ENCODE measurements at regions not wholly inside any gene's neighbourhood (a gene's known extent, or its start where the extent isn't known, plus 50 kb on each side); places are given as distances from the start of the nearest gene placed in this dataset.

- H3K9me3 Mint-ChIP-seq = no peaks in the 10 kb centered on the region
- ChIA-PET POLR2A (interaction anchor here (0.6 kb wide), 1 partner anchor 97 kb away, joined by 5 read pairs; no protein-coding TSS in a partner anchor), CTCF (no interaction called here)
- no peak for TF ChIP-seq ESRRA (CRISPR knock-in tag; IDR thresholded peaks at IDR 0.05; ENCODE audit: borderline replicate concordance)
- TF ChIP-seq EMX1 (CRISPR knock-in tag; IDR thresholded peaks at IDR 0.05) = no peak
- TF ChIP-seq, protein P1, sequence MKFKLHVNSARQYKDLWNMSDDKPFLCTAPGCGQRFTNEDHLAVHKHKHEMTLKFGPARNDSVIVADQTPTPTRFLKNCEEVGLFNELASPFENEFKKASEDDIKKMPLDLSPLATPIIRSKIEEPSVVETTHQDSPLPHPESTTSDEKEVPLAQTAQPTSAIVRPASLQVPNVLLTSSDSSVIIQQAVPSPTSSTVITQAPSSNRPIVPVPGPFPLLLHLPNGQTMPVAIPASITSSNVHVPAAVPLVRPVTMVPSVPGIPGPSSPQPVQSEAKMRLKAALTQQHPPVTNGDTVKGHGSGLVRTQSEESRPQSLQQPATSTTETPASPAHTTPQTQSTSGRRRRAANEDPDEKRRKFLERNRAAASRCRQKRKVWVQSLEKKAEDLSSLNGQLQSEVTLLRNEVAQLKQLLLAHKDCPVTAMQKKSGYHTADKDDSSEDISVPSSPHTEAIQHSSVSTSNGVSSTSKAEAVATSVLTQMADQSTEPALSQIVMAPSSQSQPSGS (CRISPR knock-in tag; IDR thresholded peaks at IDR 0.05; ENCODE audit: borderline replicate concordance, low read depth) = no peak
- no peak for TF ChIP-seq ERG (CRISPR knock-in tag; IDR thresholded peaks at IDR 0.05)
- no peak for TF ChIP-seq NFYB (CRISPR knock-in tag; conservative IDR thresholded peaks at IDR 0.05; ENCODE audit: low read depth)
- TF ChIP-seq GABPB1 (CRISPR knock-in tag; IDR thresholded peaks at IDR 0.05) = no peak
- no peak for TF ChIP-seq ETV6 (CRISPR knock-in tag; IDR thresholded peaks at IDR 0.05)
- no peak for TF ChIP-seq ZNF425 (CRISPR knock-in tag; conservative IDR thresholded peaks at IDR 0.05)
- TF ChIP-seq, protein P2, sequence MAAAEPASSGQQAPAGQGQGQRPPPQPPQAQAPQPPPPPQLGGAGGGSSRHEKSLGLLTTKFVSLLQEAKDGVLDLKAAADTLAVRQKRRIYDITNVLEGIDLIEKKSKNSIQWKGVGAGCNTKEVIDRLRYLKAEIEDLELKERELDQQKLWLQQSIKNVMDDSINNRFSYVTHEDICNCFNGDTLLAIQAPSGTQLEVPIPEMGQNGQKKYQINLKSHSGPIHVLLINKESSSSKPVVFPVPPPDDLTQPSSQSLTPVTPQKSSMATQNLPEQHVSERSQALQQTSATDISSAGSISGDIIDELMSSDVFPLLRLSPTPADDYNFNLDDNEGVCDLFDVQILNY (CRISPR knock-in tag; IDR thresholded peaks at IDR 0.05) = no peak
- no peak for TF ChIP-seq ZNF423 (CRISPR knock-in tag; IDR thresholded peaks at IDR 0.05)
- TF ChIP-seq ATF6 (CRISPR knock-in tag; IDR thresholded peaks at IDR 0.05) = no peak
- TF ChIP-seq, protein P3, sequence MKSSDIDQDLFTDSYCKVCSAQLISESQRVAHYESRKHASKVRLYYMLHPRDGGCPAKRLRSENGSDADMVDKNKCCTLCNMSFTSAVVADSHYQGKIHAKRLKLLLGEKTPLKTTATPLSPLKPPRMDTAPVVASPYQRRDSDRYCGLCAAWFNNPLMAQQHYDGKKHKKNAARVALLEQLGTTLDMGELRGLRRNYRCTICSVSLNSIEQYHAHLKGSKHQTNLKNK (CRISPR knock-in tag; IDR thresholded peaks at IDR 0.05) = no peak
- no peak for TF ChIP-seq TEAD1 (CRISPR knock-in tag; IDR thresholded peaks at IDR 0.05)
- TF ChIP-seq JUN (CRISPR knock-in tag; IDR thresholded peaks at IDR 0.05) = no peak
- no peak for ATAC-seq
- H3K4me1 Mint-ChIP-seq = peaks cover 12% of the 10 kb centered on the region
- no peaks in the 10 kb centered on the region; the same call in 1 of the 2 replicates for H3K27me3 Mint-ChIP-seq (ENCODE audit: low read depth)
- no peak overlapping the region for H3K27ac Mint-ChIP-seq
- DNase-seq (ENCODE audit: low spot score) = no peak
- H3K36me3 Mint-ChIP-seq = no peaks in the 10 kb centered on the region
- H3K4me3 Mint-ChIP-seq = no peak overlapping the region
These were observed 77.4 kb upstream of the SLC8A3 start for GRCh38 chr14:70266157-70266556.

DNA sequence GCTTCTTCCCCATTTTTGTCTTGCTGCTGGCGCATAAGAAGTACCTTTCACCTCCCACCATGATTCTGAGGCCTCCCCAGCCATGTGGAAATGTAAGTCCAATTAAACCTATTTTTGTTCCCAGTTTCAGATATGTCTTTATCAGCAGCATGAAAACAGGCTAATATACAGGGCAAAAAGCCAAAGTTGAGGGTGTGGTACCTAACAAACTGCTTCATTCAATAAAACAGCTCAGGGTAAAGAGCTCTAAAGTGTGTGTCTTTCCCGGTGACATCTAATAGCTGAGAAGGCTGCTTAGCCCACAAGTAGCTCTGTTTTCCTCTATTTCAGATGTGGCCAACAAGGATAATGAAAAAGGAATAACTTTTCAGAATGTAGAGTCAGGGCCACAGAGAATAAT, 76.7 kb upstream of the SLC8A3 start:
- ChIA-PET CTCF (interaction anchor here (1.8 kb wide), 1 partner anchor 178 kb away, joined by 4 read pairs; no protein-coding TSS in a partner anchor), POLR2A (no interaction called here)
- H3K4me3 Mint-ChIP-seq = no peak overlapping the region
- no peaks in the 10 kb centered on the region; the same call in 1 of the 2 replicates for H3K27me3 Mint-ChIP-seq (ENCODE audit: low read depth)
- no peaks in the 10 kb centered on the region for H3K9me3 Mint-ChIP-seq
- H3K36me3 Mint-ChIP-seq = no peaks in the 10 kb centered on the region
- ATAC-seq = no peak
- DNase-seq (ENCODE audit: low spot score) = no peak
- no peak overlapping the region for H3K27ac Mint-ChIP-seq
- H3K4me1 Mint-ChIP-seq = peaks cover 12% of the 10 kb centered on the region
- TF ChIP-seq CBFB (CRISPR knock-in tag; IDR thresholded peaks at IDR 0.05; ENCODE audit: low read depth) (no peak), ZBTB21 (CRISPR knock-in tag; IDR thresholded peaks at IDR 0.05; ENCODE audit: borderline replicate concordance) (no peak), PRDM15 (CRISPR knock-in tag; IDR thresholded peaks at IDR 0.05) (no peak), JUN (CRISPR knock-in tag; IDR thresholded peaks at IDR 0.05) (no peak), PREB (CRISPR knock-in tag; IDR thresholded peaks at IDR 0.05; ENCODE audit: borderline replicate concordance) (no peak)
- TF ChIP-seq, protein P4, sequence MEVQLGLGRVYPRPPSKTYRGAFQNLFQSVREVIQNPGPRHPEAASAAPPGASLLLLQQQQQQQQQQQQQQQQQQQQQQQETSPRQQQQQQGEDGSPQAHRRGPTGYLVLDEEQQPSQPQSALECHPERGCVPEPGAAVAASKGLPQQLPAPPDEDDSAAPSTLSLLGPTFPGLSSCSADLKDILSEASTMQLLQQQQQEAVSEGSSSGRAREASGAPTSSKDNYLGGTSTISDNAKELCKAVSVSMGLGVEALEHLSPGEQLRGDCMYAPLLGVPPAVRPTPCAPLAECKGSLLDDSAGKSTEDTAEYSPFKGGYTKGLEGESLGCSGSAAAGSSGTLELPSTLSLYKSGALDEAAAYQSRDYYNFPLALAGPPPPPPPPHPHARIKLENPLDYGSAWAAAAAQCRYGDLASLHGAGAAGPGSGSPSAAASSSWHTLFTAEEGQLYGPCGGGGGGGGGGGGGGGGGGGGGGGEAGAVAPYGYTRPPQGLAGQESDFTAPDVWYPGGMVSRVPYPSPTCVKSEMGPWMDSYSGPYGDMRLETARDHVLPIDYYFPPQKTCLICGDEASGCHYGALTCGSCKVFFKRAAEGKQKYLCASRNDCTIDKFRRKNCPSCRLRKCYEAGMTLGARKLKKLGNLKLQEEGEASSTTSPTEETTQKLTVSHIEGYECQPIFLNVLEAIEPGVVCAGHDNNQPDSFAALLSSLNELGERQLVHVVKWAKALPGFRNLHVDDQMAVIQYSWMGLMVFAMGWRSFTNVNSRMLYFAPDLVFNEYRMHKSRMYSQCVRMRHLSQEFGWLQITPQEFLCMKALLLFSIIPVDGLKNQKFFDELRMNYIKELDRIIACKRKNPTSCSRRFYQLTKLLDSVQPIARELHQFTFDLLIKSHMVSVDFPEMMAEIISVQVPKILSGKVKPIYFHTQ (CRISPR knock-in tag; IDR thresholded peaks at IDR 0.05) = no peak

Data from WTC11 (cell line).